BJ (cell line): ENCODE measurements at regions not wholly inside any gene's neighbourhood (a gene's known extent, or its start where the extent isn't known, plus 50 kb on each side); places are given as distances from the start of the nearest gene placed in this dataset.
A peak's percentile ranks its signal among the peaks of the same experiment; 100 is the strongest.

Experiments
- CTCF ChIA-PET: fragments of 350-600 bp; formaldehyde crosslinking; extraction: SDS; loops from one replicate; lab custom pipeline; 2021; ENCODE audit warnings: antibody characterized with exemption, inconsistent platforms; lab: Yijun Ruan, JAX
- POLR2A ChIA-PET: fragments of 300-600 bp; sonication (Branson Sonifier 250); formaldehyde crosslinking; extraction: SDS; loops from one replicate; lab custom pipeline; 2021; ENCODE audit warnings: antibody characterized with exemption; lab: Charles Lee
- DNase-seq: peaks from one replicate; pipeline ENCODE4 v3.0.0-alpha.2; 2011; ENCODE audit warnings: low read depth
- H3K27me3 ChIP-seq: 2 replicates; pipeline ENCODE4 v1.6.0; 2011; ENCODE audit warnings: low read length; ENCODE audit not compliant: control insufficient read depth, insufficient read depth
- H3K36me3 ChIP-seq: 2 replicates; pipeline ENCODE4 v1.5.1; 2011; ENCODE audit warnings: low read length; ENCODE audit not compliant: control insufficient read depth, insufficient read depth
- H3K4me3 ChIP-seq: 2 replicates; pipeline ENCODE4 v1.5.1; 2011; ENCODE audit warnings: low read depth, mild to moderate bottlenecking, control low read depth, low read length
- CTCF ChIP-seq: IDR thresholded peaks from 2 replicates; pipeline ENCODE4 v1.5.1; 2011; ENCODE audit warnings: low read depth, mild to moderate bottlenecking, control low read depth, inconsistent platforms, low read length, moderate library complexity; ENCODE audit not compliant: insufficient read depth

- ChIA-PET POLR2A (no interaction called here), CTCF (interaction anchor here (0.7 kb wide), 1 partner anchor 24 kb away, joined by 3 read pairs; no protein-coding TSS in a partner anchor)
- TF ChIP-seq CTCF = peak; percentile 37; the same call in 1 of the 2 replicates
- no peak overlapping the region for H3K4me3 ChIP-seq
- no peaks in the 10 kb centered on the region for H3K27me3 ChIP-seq
- peak; percentile 83 for DNase-seq
- no peaks in the 10 kb centered on the region for H3K36me3 ChIP-seq
Observed at GRCh38 chr2:207311316-207312005, 145.7 kb upstream of the KLF7 start.

GRCh38 chr2:207312006-207312356, 146.2 kb upstream of the KLF7 start:
- ChIA-PET POLR2A (no interaction called here), CTCF (no interaction called here)
- no peaks in the 10 kb centered on the region for H3K27me3 ChIP-seq
- H3K4me3 ChIP-seq = no peak overlapping the region
- no peak for DNase-seq
- no peak for TF ChIP-seq CTCF
- no peaks in the 10 kb centered on the region for H3K36me3 ChIP-seq

GRCh38 chr2:207313947-207314346, 148.2 kb upstream of the KLF7 start:
- DNase-seq = no peak
- Histone ChIP-seq H3K27me3 (no peaks in the 10 kb centered on the region), H3K36me3 (no peaks in the 10 kb centered on the region), H3K4me3 (no peak overlapping the region)
- TF ChIP-seq CTCF = no peak
- CTCF ChIA-PET = no interaction called here
- POLR2A ChIA-PET = no interaction called here

GRCh38 chr2:207315131-207315530, 149.4 kb upstream of the KLF7 start:
- Histone ChIP-seq H3K4me3 (no peak overlapping the region), H3K36me3 (no peaks in the 10 kb centered on the region), H3K27me3 (no peaks in the 10 kb centered on the region)
- DNase-seq = no peak
- POLR2A ChIA-PET = no interaction called here
- CTCF ChIA-PET = interaction anchor here (0.9 to 1.0 kb wide), 2 partner anchors 15 to 158 kb away, joined by 3 to 4 read pairs; no protein-coding TSS in a partner anchor
- no peak for TF ChIP-seq CTCF

GRCh38 chr2:207316484-207316883, 150.7 kb upstream of the KLF7 start:
- no peak for DNase-seq
- Histone ChIP-seq H3K27me3 (no peaks in the 10 kb centered on the region), H3K4me3 (no peak overlapping the region), H3K36me3 (no peaks in the 10 kb centered on the region)
- no peak for TF ChIP-seq CTCF
- CTCF ChIA-PET = no interaction called here
- POLR2A ChIA-PET = no interaction called here
